Neural cell (in vitro differentiated cells): ENCODE measurements at regions not wholly inside any gene's neighbourhood (a gene's known extent, or its start where the extent isn't known, plus 50 kb on each side); places are given as distances from the start of the nearest gene placed in this dataset.

Experiments
- CTCF ChIP-seq: fragments of 450-650 bp; IDR thresholded peaks from 2 replicates; pipeline ENCODE4 v1.5.1; 2014; ENCODE audit warnings: antibody characterized with exemption, mild to moderate bottlenecking, moderate library complexity; ENCODE audit not compliant: poor library complexity, severe bottlenecking
- EP300 ChIP-seq: fragments of 450-650 bp; conservative IDR thresholded peaks from 2 replicates; pipeline ENCODE4 v1.6.1; 2014; ENCODE audit warnings: antibody characterized with exemption, mild to moderate bottlenecking, moderate library complexity; ENCODE audit not compliant: poor library complexity, severe bottlenecking
- EZH2 ChIP-seq: fragments of 200-600, 300-800 bp; shearing (Covaris generic), sonication (generic); IDR thresholded peaks from 2 replicates; pipeline ENCODE4 v1.6.1; 2014; ENCODE audit warnings: antibody characterized with exemption, low read length, borderline replicate concordance, mild to moderate bottlenecking; ENCODE audit not compliant: insufficient read depth, poor library complexity, severe bottlenecking
- POLR2AphosphoS5 ChIP-seq: IDR thresholded peaks from 2 replicates; pipeline ENCODE4 v1.6.1; 2012
- RAD21 ChIP-seq: fragments of 450-650 bp; conservative IDR thresholded peaks from 2 replicates; pipeline ENCODE4 v1.6.1; 2014; ENCODE audit warnings: antibody characterized with exemption, mild to moderate bottlenecking, moderate library complexity
- REST ChIP-seq: IDR thresholded peaks from 2 replicates; pipeline ENCODE4 v1.6.1; 2012; ENCODE audit warnings: borderline replicate concordance
- SMC3 ChIP-seq: fragments of 450-650 bp; conservative IDR thresholded peaks from 2 replicates; pipeline ENCODE4 v1.6.1; 2014; ENCODE audit warnings: antibody characterized with exemption, mild to moderate bottlenecking, moderate library complexity; ENCODE audit not compliant: poor library complexity
- TAF1 ChIP-seq: IDR thresholded peaks from 2 replicates; pipeline ENCODE4 v1.6.1; 2012; ENCODE audit warnings: low read depth

- TF ChIP-seq RAD21 (no peak), POLR2AphosphoS5 (no peak), CTCF (no peak), EP300 (no peak), TAF1 (no peak), REST (no peak), SMC3 (no peak), EZH2 (no peak)
Observed at GRCh38 chrX:107507744-107508117, 58.3 kb downstream of the FRMPD3 start.
